GM04504 (cell line): ENCODE measurements at regions not wholly inside any gene's neighbourhood (a gene's known extent, or its start where the extent isn't known, plus 50 kb on each side); places are given as distances from the start of the nearest gene placed in this dataset.
A peak's percentile ranks its signal among the peaks of the same experiment; 100 is the strongest.
"Not testable (repeated sequence)": the region's sequence is repeated elsewhere in the genome, so short reads cannot be mapped to it uniquely, and the experiment has no call there.

Source experiments
- DNase-seq: peaks from one replicate; pipeline ENCODE4 v3.0.0-alpha.2; 2012; ENCODE audit warnings: low read depth

DNA sequence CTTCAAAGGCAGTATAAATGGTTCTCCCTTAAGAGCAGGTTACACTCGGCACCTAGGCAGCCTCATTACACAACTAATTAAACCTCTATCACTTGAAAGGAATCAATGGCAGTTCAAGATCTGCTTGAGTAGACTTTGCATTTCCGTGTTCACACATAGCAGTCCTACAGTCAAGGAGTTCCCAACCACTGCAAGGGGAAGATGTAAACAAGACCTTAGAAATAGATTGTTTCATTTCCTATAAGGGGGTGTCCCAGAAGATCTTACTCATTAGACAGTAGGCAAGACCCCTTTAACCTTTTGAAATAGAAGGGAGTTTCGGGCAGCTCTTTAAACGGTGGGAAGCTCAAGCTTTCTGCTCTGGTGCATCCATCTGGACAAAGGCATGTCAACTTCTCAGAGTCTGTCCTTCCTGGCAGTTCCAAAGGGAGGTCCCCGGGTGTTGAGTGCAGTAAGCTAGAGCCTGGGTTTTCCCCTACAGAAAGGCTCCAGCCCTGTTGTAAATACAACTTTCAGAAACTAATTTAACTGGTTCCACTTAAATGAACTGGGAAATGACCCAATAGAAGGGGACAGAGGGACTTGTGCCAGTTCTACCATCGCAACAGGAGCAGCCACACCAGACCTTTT is 150.8 kb downstream of the RBMX2 start:
- no peak for DNase-seq

DNA sequence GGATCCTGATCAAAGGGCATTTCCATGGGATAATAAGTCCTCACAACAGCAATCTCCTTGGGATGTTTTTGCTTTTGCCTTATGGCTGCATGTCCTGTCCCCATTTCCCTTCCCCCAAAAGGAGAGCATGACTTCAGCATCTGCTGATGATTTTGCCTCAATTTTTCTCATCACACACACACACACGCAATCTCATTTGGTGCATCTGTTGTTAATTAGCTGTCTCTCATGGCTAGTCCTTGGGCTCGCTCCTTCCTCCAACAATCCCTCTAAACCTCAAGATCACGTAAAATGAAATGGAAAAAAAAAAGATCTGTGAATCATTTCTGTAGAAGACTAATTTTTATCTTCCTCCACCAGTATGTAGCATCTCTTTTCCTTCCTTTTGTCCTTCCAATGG is 153.6 kb downstream of the RBMX2 start:
- peak; percentile 77 for DNase-seq

- DNase-seq = no peak
These were observed 154.0 kb downstream of the RBMX2 start for GRCh38 chrX:130555757-130556156.

DNA sequence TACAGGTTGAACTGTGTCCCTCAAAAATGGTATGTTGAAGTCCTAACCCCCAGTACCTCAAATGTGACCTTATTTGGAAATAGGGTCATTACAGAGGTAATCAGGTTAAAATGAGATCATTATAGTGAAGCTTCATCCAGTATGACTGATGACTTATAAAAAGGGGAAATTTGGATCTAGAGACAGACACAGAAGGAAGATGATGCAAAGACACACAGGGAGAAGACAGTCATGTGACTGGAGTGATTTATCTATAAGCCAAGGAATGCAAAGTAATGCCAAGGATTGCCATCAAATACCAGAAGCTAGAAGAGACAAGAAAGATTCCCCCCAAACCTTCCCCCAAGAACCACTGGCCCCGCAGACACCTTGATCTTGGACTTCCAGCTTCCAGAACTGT is 155.2 kb downstream of the RBMX2 start:
- no peak for DNase-seq

DNA sequence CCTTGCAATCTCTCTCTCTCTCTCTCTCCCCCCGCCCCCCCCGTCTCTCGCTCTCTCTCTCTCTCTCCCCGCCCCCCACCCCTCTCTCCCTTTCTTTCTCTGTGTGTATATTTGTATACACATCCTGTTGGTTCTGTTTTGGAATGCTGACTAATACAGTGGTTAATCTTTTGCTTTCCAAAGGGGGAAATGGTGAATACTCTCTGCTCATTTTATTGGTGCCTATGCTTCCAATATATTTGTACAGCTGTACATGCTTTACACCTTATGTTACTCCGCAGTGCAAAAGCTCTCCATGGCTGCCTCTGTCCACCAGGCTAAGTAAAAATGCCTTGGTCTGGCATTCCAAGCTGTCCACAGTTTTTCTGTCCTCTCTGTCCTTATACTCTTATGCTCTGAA is 158.8 kb downstream of the RBMX2 start:
- DNase-seq = no peak

- DNase-seq = no peak
These were observed 160.1 kb downstream of the RBMX2 start for GRCh38 chrX:130561930-130562329.

GRCh38 chrX:130563476-130563875 is 161.7 kb downstream of the RBMX2 start:
- no peak for DNase-seq

DNA sequence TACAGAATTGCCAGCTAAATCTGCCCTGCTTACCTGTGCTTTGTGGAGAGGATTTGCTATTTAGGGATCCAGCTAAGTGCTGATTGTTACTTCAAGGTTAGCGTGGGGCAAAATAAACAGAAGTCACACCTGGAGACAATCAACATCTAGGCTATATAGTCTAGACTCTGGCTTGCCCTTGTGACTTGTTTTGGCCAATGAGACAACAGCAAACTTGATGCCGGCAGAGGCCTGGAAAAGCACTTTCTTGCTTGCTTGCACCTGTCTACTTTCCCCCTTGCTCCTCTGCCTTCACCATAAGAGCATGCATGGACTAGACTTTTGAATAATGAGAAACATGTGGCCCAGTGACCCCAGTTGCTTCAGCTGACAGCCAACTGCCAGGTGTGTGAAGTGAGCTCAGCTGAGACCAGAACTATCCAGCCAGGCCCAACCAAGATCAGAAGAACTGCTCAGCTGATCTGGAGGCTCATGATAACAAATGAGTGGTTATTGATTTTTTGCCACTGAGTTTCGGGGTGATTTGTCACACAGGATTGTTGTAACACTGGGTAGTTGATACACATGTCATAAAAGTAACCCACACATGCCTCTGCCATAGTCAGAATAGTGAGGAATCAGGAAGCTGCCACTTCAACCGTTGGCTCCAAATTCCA is 164.4 kb downstream of the RBMX2 start:
- DNase-seq = no peak

GRCh38 chrX:130573030-130573429 is 171.2 kb downstream of the RBMX2 start:
- DNase-seq = not testable (repeated sequence)
